OCI-LY1 (cell line): ENCODE measurements at regions not wholly inside any gene's neighbourhood (a gene's known extent, or its start where the extent isn't known, plus 50 kb on each side); places are given as distances from the start of the nearest gene placed in this dataset.

Source experiments
- EZH2 ChIP-seq: fragments of 200-600 bp; sonication (generic), shearing (Covaris generic); IDR thresholded peaks from 2 replicates; pipeline ENCODE4 v1.8.0; 2017; ENCODE audit warnings: borderline replicate concordance, mixed run types, mild to moderate bottlenecking, antibody characterized with exemption, low read length, moderate library complexity, mixed read lengths
- TF ChIP-seq, protein P1 (sequence below): fragments of 200-600 bp; sonication (generic), shearing (Covaris generic); IDR thresholded peaks from 2 replicates; pipeline ENCODE4 v1.5.1; 2017; ENCODE audit warnings: mild to moderate bottlenecking, antibody characterized with exemption, low read length, moderate library complexity, mixed read lengths

DNA sequence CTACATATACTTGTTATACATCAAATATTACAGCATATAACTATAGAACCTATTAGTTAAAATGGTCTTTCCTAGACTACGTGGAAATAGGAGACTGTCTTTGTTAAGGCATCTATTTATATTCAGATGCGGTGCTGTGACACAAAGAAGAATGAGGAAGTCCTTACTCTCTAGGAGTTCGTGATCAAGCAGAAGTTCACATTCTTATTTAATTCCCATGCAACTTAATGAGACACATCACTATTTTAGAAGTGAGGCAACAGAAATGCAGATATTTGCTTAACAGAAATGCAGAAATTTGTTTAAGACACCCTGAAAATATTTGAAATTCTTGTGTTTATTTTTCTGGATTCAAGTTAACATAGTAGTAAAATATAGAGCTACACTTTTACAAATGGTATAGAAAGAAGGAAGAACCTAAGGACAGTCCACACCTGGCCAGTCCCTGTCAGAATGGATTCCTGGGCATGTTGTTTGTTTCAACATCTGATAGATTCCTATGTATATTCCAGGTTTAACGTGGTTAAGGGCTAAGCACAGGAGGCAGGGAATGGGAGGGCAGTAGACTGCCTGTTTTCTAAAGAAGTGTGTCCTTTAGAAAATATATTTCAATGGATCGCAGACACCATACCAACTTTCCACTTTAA is 70.6 kb upstream of the NXPH1 start:
- TF ChIP-seq, protein P1, sequence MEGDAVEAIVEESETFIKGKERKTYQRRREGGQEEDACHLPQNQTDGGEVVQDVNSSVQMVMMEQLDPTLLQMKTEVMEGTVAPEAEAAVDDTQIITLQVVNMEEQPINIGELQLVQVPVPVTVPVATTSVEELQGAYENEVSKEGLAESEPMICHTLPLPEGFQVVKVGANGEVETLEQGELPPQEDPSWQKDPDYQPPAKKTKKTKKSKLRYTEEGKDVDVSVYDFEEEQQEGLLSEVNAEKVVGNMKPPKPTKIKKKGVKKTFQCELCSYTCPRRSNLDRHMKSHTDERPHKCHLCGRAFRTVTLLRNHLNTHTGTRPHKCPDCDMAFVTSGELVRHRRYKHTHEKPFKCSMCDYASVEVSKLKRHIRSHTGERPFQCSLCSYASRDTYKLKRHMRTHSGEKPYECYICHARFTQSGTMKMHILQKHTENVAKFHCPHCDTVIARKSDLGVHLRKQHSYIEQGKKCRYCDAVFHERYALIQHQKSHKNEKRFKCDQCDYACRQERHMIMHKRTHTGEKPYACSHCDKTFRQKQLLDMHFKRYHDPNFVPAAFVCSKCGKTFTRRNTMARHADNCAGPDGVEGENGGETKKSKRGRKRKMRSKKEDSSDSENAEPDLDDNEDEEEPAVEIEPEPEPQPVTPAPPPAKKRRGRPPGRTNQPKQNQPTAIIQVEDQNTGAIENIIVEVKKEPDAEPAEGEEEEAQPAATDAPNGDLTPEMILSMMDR, result no peak
- no peak for TF ChIP-seq EZH2
